GM23338 (cell line): ENCODE measurements at regions not wholly inside any gene's neighbourhood (a gene's known extent, or its start where the extent isn't known, plus 50 kb on each side); places are given as distances from the start of the nearest gene placed in this dataset.

Experiments used
- ATAC-seq: fragments of 200-7000 bp; cut with Tn5 transposase; 3 replicates; pipeline ENCODE4 v1.9.1; 2020
- DNase-seq: peaks from one replicate; pipeline ENCODE4 v3.0.0-alpha.2; 2015; ENCODE audit warnings: low spot score
- H2AFZ ChIP-seq: fragments of 200-600 bp; sonication (generic); 2 replicates; pipeline ENCODE4 v1.8.0; 2016; ENCODE audit warnings: antibody characterized with exemption, mild to moderate bottlenecking, moderate library complexity
- H3F3A ChIP-seq: fragments of 200-600 bp; sonication (generic); replicated peaks from 2 replicates; pipeline ENCODE4 v1.8.0; 2017; ENCODE audit warnings: antibody characterized with exemption, mixed run types, low read depth
- H3K27ac ChIP-seq: fragments of 200-600 bp; sonication (generic); 2 replicates; pipeline ENCODE4 v1.6.1; 2016; ENCODE audit warnings: low read depth
- H3K27me3 ChIP-seq: fragments of 200-600 bp; sonication (generic); 2 replicates; pipeline ENCODE4 v1.8.0; 2016; ENCODE audit warnings: mild to moderate bottlenecking, mixed run types, moderate library complexity; ENCODE audit not compliant: insufficient read depth
- H3K36me3 ChIP-seq: fragments of 200-600 bp; sonication (generic); 2 replicates; pipeline ENCODE4 v1.8.0; 2016; ENCODE audit warnings: mild to moderate bottlenecking; ENCODE audit not compliant: insufficient read depth
- H3K4me1 ChIP-seq: fragments of 200-600 bp; sonication (generic); 2 replicates; pipeline ENCODE4 v1.8.0; 2016; ENCODE audit warnings: mild to moderate bottlenecking, moderate library complexity; ENCODE audit not compliant: insufficient read depth
- H3K4me2 ChIP-seq: fragments of 200-600 bp; sonication (generic); 2 replicates; pipeline ENCODE4 v1.7.1; 2017; ENCODE audit warnings: mixed run types
- H3K4me3 ChIP-seq: fragments of 200-600 bp; sonication (generic); 2 replicates; pipeline ENCODE4 v1.6.1; 2016; ENCODE audit warnings: mixed run types
- H3K79me2 ChIP-seq: fragments of 200-600 bp; sonication (generic); replicated peaks from 2 replicates; pipeline ENCODE4 v1.8.0; 2017; ENCODE audit warnings: mild to moderate bottlenecking; ENCODE audit not compliant: insufficient read depth
- H3K9me2 ChIP-seq: fragments of 200-600 bp; sonication (generic); 2 replicates; pipeline ENCODE4 v1.8.0; 2017; ENCODE audit not compliant: insufficient read depth
- H4K20me1 ChIP-seq: fragments of 200-600 bp; sonication (generic); replicated peaks from 2 replicates; pipeline ENCODE4 v1.8.0; 2017; ENCODE audit warnings: mild to moderate bottlenecking; ENCODE audit not compliant: insufficient read depth
- H3K27ac Mint-ChIP-seq: 2 replicates; pipeline ENCODE4 v1.8.0; 2020; ENCODE audit warnings: inconsistent platforms, mild to moderate bottlenecking, moderate library complexity, mixed read lengths
- H3K27me3 Mint-ChIP-seq: 3 replicates; pipeline ENCODE4 v1.8.0; 2022; ENCODE audit warnings: low read depth, mild to moderate bottlenecking, moderate library complexity, mixed read lengths, inconsistent platforms; ENCODE audit not compliant: insufficient read depth, poor library complexity
- H3K36me3 Mint-ChIP-seq: 3 replicates; pipeline ENCODE4 v1.8.0; 2021; ENCODE audit warnings: low read depth, mild to moderate bottlenecking, inconsistent platforms, moderate library complexity, mixed read lengths
- H3K4me1 Mint-ChIP-seq: 3 replicates; pipeline ENCODE4 v1.8.0; 2020; ENCODE audit warnings: mild to moderate bottlenecking, inconsistent platforms, mixed read lengths
- H3K4me3 Mint-ChIP-seq: 3 replicates; pipeline ENCODE4 v1.8.0; 2021; ENCODE audit warnings: moderate library complexity, mild to moderate bottlenecking, inconsistent platforms, mixed read lengths
- H3K9me3 Mint-ChIP-seq: 3 replicates; pipeline ENCODE4 v1.8.0; 2020; ENCODE audit warnings: moderate library complexity, mild to moderate bottlenecking, inconsistent platforms, mixed read lengths
- CREB1 ChIP-seq: fragments of 250-450 bp; sonication (Bioruptor Pico); IDR thresholded peaks from 2 replicates; pipeline ENCODE4 v1.5.0; 2020; ENCODE audit warnings: low read depth, mild to moderate bottlenecking, moderate library complexity
- EZH2phosphoT487 ChIP-seq: fragments of 200-600 bp; sonication (generic); IDR thresholded peaks from one replicate; pipeline ENCODE4 v1.8.1; 2018; ENCODE audit warnings: antibody characterized with exemption; ENCODE audit not compliant: unreplicated experiment
- POLR2AphosphoS5 ChIP-seq: IDR thresholded peaks from 2 replicates; pipeline ENCODE4 v1.6.1; 2016; ENCODE audit warnings: antibody characterized with exemption, low read depth
- STAT1 ChIP-seq: IDR thresholded peaks from one replicate; pipeline ENCODE4 v1.6.1; 2016; ENCODE audit warnings: antibody characterized with exemption; ENCODE audit not compliant: unreplicated experiment
- ZNF114 ChIP-seq: fragments of 250-450 bp; sonication (Bioruptor Pico); IDR thresholded peaks from 2 replicates; pipeline ENCODE4 v1.5.0; 2020; ENCODE audit warnings: mild to moderate bottlenecking, moderate library complexity
- ZNF331 ChIP-seq: fragments of 250-450 bp; sonication (Bioruptor Pico); IDR thresholded peaks from 2 replicates; pipeline ENCODE4 v1.5.0; 2020; ENCODE audit warnings: low read depth, mild to moderate bottlenecking, moderate library complexity
- TF ChIP-seq, protein P1 (sequence below): fragments of 250-450 bp; sonication (Bioruptor Pico); IDR thresholded peaks from 2 replicates; pipeline ENCODE4 v1.5.0; 2020; ENCODE audit warnings: mild to moderate bottlenecking, moderate library complexity
- TF ChIP-seq, protein P2 (sequence below): IDR thresholded peaks from one replicate; pipeline ENCODE4 v1.6.1; 2018; ENCODE audit warnings: antibody characterized with exemption; ENCODE audit not compliant: unreplicated experiment

DNA sequence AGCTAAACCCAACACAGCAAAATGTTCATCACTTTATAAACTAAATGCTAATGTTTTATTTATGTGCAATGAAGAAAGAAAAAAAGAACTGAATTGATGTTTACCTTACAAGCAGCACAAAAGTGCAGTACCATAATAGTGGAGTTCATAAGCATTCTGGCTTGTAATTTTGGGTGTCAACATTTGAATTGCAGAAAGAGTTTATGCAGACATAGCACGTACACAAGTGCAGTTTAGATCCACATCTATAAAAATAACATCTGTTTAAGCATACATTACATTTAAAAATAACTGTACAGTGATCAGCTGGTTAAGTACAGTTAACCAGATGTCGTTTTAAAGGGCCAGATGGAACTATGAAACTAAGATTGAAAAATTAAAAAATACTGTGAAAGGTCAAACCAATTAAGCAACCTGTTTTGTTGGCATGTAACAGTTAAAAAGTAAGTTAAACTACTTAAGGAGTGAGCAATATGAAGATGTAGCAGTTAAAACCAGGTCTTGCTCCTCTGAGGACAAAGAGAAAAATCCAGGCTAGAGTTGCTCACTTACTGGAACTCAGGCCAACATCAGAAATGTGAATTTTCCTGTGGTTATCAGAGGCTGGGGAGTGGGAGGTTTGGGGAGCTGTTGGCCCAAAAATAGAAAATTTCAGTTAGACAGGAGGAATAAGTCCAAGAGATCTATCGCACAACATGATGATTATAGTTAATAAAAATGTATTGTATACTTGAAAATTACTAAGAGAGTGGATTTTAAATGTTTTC is 204.9 kb upstream of the MDFIC2 start:
- H3K4me1 Mint-ChIP-seq: peaks cover 21% of the 10 kb centered on the region
- no peaks in the 10 kb centered on the region for H3K9me2 ChIP-seq
- H4K20me1 ChIP-seq: no peaks in the 10 kb centered on the region
- H3K4me2 ChIP-seq: no peak overlapping the region
- H3K4me3 ChIP-seq: no peak overlapping the region
- H3K27ac Mint-ChIP-seq: no peak overlapping the region
- H3K79me2 ChIP-seq: no peaks in the 10 kb centered on the region
- H3K4me3 Mint-ChIP-seq: no peak overlapping the region
- H3F3A ChIP-seq: no peaks in the 10 kb centered on the region
- no peaks in the 10 kb centered on the region for H3K36me3 Mint-ChIP-seq
- H3K36me3 ChIP-seq: no peaks in the 10 kb centered on the region
- H3K4me1 ChIP-seq: peaks cover 26% of the 10 kb centered on the region
- peaks cover 2% of the 10 kb centered on the region for H3K27me3 Mint-ChIP-seq
- no peaks in the 10 kb centered on the region for H3K9me3 Mint-ChIP-seq
- DNase-seq: no peak
- H3K27me3 ChIP-seq: no peaks in the 10 kb centered on the region
- TF ChIP-seq POLR2AphosphoS5 (no peak), ZNF331 (CRISPR knock-in tag) (no peak), EZH2phosphoT487 (no peak), ZNF114 (no peak), STAT1 (no peak), CREB1 (no peak)
- TF ChIP-seq, protein P1, sequence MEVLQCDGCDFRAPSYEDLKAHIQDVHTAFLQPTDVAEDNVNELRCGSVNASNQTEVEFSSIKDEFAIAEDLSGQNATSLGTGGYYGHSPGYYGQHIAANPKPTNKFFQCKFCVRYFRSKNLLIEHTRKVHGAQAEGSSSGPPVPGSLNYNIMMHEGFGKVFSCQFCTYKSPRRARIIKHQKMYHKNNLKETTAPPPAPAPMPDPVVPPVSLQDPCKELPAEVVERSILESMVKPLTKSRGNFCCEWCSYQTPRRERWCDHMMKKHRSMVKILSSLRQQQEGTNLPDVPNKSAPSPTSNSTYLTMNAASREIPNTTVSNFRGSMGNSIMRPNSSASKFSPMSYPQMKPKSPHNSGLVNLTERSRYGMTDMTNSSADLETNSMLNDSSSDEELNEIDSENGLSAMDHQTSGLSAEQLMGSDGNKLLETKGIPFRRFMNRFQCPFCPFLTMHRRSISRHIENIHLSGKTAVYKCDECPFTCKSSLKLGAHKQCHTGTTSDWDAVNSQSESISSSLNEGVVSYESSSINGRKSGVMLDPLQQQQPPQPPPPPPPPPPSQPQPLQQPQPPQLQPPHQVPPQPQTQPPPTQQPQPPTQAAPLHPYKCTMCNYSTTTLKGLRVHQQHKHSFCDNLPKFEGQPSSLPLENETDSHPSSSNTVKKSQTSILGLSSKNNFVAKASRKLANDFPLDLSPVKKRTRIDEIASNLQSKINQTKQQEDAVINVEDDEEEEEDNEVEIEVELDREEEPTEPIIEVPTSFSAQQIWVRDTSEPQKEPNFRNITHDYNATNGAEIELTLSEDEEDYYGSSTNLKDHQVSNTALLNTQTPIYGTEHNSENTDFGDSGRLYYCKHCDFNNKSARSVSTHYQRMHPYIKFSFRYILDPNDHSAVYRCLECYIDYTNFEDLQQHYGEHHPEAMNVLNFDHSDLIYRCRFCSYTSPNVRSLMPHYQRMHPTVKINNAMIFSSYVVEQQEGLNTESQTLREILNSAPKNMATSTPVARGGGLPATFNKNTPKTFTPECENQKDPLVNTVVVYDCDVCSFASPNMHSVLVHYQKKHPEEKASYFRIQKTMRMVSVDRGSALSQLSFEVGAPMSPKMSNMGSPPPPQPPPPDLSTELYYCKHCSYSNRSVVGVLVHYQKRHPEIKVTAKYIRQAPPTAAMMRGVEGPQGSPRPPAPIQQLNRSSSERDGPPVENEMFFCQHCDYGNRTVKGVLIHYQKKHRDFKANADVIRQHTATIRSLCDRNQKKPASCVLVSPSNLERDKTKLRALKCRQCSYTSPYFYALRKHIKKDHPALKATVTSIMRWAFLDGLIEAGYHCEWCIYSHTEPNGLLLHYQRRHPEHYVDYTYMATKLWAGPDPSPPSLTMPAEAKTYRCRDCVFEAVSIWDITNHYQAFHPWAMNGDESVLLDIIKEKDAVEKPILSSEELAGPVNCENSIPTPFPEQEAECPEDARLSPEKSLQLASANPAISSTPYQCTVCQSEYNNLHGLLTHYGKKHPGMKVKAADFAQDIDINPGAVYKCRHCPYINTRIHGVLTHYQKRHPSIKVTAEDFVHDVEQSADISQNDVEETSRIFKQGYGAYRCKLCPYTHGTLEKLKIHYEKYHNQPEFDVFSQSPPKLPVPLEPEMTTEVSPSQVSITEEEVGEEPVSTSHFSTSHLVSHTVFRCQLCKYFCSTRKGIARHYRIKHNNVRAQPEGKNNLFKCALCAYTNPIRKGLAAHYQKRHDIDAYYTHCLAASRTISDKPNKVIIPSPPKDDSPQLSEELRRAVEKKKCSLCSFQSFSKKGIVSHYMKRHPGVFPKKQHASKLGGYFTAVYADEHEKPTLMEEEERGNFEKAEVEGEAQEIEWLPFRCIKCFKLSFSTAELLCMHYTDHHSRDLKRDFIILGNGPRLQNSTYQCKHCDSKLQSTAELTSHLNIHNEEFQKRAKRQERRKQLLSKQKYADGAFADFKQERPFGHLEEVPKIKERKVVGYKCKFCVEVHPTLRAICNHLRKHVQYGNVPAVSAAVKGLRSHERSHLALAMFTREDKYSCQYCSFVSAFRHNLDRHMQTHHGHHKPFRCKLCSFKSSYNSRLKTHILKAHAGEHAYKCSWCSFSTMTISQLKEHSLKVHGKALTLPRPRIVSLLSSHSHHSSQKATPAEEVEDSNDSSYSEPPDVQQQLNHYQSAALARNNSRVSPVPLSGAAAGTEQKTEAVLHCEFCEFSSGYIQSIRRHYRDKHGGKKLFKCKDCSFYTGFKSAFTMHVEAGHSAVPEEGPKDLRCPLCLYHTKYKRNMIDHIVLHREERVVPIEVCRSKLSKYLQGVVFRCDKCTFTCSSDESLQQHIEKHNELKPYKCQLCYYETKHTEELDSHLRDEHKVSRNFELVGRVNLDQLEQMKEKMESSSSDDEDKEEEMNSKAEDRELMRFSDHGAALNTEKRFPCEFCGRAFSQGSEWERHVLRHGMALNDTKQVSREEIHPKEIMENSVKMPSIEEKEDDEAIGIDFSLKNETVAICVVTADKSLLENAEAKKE (CRISPR knock-in tag): no peak
- TF ChIP-seq, protein P2, sequence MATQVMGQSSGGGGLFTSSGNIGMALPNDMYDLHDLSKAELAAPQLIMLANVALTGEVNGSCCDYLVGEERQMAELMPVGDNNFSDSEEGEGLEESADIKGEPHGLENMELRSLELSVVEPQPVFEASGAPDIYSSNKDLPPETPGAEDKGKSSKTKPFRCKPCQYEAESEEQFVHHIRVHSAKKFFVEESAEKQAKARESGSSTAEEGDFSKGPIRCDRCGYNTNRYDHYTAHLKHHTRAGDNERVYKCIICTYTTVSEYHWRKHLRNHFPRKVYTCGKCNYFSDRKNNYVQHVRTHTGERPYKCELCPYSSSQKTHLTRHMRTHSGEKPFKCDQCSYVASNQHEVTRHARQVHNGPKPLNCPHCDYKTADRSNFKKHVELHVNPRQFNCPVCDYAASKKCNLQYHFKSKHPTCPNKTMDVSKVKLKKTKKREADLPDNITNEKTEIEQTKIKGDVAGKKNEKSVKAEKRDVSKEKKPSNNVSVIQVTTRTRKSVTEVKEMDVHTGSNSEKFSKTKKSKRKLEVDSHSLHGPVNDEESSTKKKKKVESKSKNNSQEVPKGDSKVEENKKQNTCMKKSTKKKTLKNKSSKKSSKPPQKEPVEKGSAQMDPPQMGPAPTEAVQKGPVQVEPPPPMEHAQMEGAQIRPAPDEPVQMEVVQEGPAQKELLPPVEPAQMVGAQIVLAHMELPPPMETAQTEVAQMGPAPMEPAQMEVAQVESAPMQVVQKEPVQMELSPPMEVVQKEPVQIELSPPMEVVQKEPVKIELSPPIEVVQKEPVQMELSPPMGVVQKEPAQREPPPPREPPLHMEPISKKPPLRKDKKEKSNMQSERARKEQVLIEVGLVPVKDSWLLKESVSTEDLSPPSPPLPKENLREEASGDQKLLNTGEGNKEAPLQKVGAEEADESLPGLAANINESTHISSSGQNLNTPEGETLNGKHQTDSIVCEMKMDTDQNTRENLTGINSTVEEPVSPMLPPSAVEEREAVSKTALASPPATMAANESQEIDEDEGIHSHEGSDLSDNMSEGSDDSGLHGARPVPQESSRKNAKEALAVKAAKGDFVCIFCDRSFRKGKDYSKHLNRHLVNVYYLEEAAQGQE: no peak
- H3K27ac ChIP-seq: no peak overlapping the region
- ATAC-seq: no peak
- no peak overlapping the region for H2AFZ ChIP-seq
